Trophoblast cell (in vitro differentiated cells and primary cell): ENCODE measurements at regions not wholly inside any gene's neighbourhood (a gene's known extent, or its start where the extent isn't known, plus 50 kb on each side); places are given as distances from the start of the nearest gene placed in this dataset.

Experiments used
- DNase-seq, 2 donors: peaks; one replicate each; pipeline ENCODE4 v3.0.0-alpha.2; 2016
- H2AFZ ChIP-seq: 2 replicates; pipeline ENCODE4 v1.6.1; 2013; ENCODE audit warnings: low read length, moderate library complexity, mild to moderate bottlenecking; ENCODE audit not compliant: insufficient read depth, poor library complexity
- H2AK5ac ChIP-seq: 2 replicates; pipeline ENCODE4 v1.6.1; 2013; ENCODE audit warnings: mild to moderate bottlenecking, low read length
- H2BK120ac ChIP-seq: 2 replicates; pipeline ENCODE4 v1.6.1; 2013; ENCODE audit warnings: low read length, mild to moderate bottlenecking, moderate library complexity; ENCODE audit not compliant: insufficient read depth, poor library complexity
- H2BK12ac ChIP-seq: 2 replicates; pipeline ENCODE4 v1.6.1; 2013; ENCODE audit warnings: mild to moderate bottlenecking, low read length, moderate library complexity
- H2BK5ac ChIP-seq: 2 replicates; pipeline ENCODE4 v1.6.1; 2013; ENCODE audit warnings: low read length, low read depth, moderate library complexity, mild to moderate bottlenecking; ENCODE audit not compliant: poor library complexity
- H3K14ac ChIP-seq: 2 replicates; pipeline ENCODE4 v1.6.1; 2013; ENCODE audit warnings: mild to moderate bottlenecking, low read length
- H3K18ac ChIP-seq: 2 replicates; pipeline ENCODE4 v1.6.1; 2013; ENCODE audit warnings: mild to moderate bottlenecking, low read length
- H3K23ac ChIP-seq: 2 replicates; pipeline ENCODE4 v1.6.1; 2013; ENCODE audit warnings: low read length
- H3K27ac ChIP-seq: 2 replicates; pipeline ENCODE4 v1.5.1; 2013; ENCODE audit warnings: low read depth, mild to moderate bottlenecking, inconsistent platforms, low read length, moderate library complexity
- H3K27me3 ChIP-seq: 2 replicates; pipeline ENCODE4 v1.6.1; 2013; ENCODE audit warnings: inconsistent platforms, mild to moderate bottlenecking, low read length, moderate library complexity; ENCODE audit not compliant: insufficient read depth
- H3K36me3 ChIP-seq, 2 experiments: 1 replicate in 1 of 2; 2 replicates in 1 of 2; pipeline ENCODE4 v1.6.1; 2013; ENCODE audit warnings: low read length in 2 of 2, mild to moderate bottlenecking in 2 of 2, moderate library complexity in 1 of 2; ENCODE audit not compliant: insufficient read depth in 2 of 2, control insufficient read depth in 1 of 2
- H3K4ac ChIP-seq: 2 replicates; pipeline ENCODE4 v1.6.1; 2013; ENCODE audit warnings: low read depth, mild to moderate bottlenecking, low read length, moderate library complexity
- H3K4me1 ChIP-seq, 2 experiments: 1 replicate in 1 of 2; 2 replicates in 1 of 2; pipeline ENCODE4 v1.6.1; 2013; ENCODE audit warnings: low read length in 2 of 2, mild to moderate bottlenecking in 2 of 2, moderate library complexity in 1 of 2; ENCODE audit not compliant: insufficient read depth in 2 of 2, control insufficient read depth in 1 of 2
- H3K4me2 ChIP-seq: 2 replicates; pipeline ENCODE4 v1.6.1; 2013; ENCODE audit warnings: inconsistent platforms, mild to moderate bottlenecking, low read length, moderate library complexity
- H3K4me3 ChIP-seq: 2 replicates; pipeline ENCODE4 v1.5.1; 2013; ENCODE audit warnings: mild to moderate bottlenecking, low read depth, low read length, inconsistent platforms
- H3K79me1 ChIP-seq: one replicate; pipeline ENCODE4 v1.6.1; 2013; ENCODE audit warnings: low read length
- H3K79me2 ChIP-seq: 2 replicates; pipeline ENCODE4 v1.6.1; 2013; ENCODE audit warnings: low read length, mild to moderate bottlenecking; ENCODE audit not compliant: control insufficient read depth, insufficient read depth, poor library complexity
- H3K9ac ChIP-seq: 2 replicates; pipeline ENCODE4 v1.6.1; 2013; ENCODE audit warnings: mild to moderate bottlenecking, low read length
- H3K9me3 ChIP-seq: 2 replicates; pipeline ENCODE4 v1.6.1; 2013; ENCODE audit warnings: low read depth, mild to moderate bottlenecking, control low read depth, inconsistent platforms, low read length; ENCODE audit not compliant: insufficient read depth
- H4K12ac ChIP-seq: 2 replicates; pipeline ENCODE4 v1.6.1; 2013; ENCODE audit warnings: low read depth, mild to moderate bottlenecking, low read length, moderate library complexity
- H4K8ac ChIP-seq: 2 replicates; pipeline ENCODE4 v1.6.1; 2013; ENCODE audit warnings: low read depth, mild to moderate bottlenecking, low read length, moderate library complexity
- H4K91ac ChIP-seq: one replicate; pipeline ENCODE4 v1.6.1; 2013; ENCODE audit warnings: low read depth, mild to moderate bottlenecking, low read length, moderate library complexity
- WGBS: extraction: QIAGEN DNeasy Blood & Tissue Kit; methylation state at CpG from one replicate; pipeline ENCODE4 v1.1.7; 2013; ENCODE audit warnings: missing lambda C conversion rate; ENCODE audit not compliant: insufficient read length, insufficient coverage; ENCODE audit errors: extremely low coverage; 5-methylcytosine and 5-hydroxymethylcytosine counted together

- H3K79me1 ChIP-seq: no peaks in the 10 kb centered on the region
- no peak overlapping the region for H2AFZ ChIP-seq
- H4K8ac ChIP-seq: no peak overlapping the region
- H3K4me3 ChIP-seq: no peak overlapping the region
- H3K9ac ChIP-seq: no peak overlapping the region
- no peak overlapping the region for H2AK5ac ChIP-seq
- no peak overlapping the region for H3K14ac ChIP-seq
- H3K27ac ChIP-seq: no peak overlapping the region
- no peaks in the 10 kb centered on the region for H3K79me2 ChIP-seq
- no peak overlapping the region for H3K4me2 ChIP-seq
- H3K23ac ChIP-seq: no peak overlapping the region
- H3K9me3 ChIP-seq: no peaks in the 10 kb centered on the region
- no peak overlapping the region for H4K12ac ChIP-seq
- no peaks in the 10 kb centered on the region for H3K36me3 ChIP-seq
- H3K27me3 ChIP-seq: no peaks in the 10 kb centered on the region
- no peak overlapping the region for H2BK5ac ChIP-seq
- no peak overlapping the region for H2BK12ac ChIP-seq
- H3K18ac ChIP-seq: no peak overlapping the region
- H4K91ac ChIP-seq: no peak overlapping the region
- no peak for DNase-seq
- no CpG with 5 or more reads among the region's 5 CpGs for WGBS
- H2BK120ac ChIP-seq: no peak overlapping the region
- no peak overlapping the region for H3K4ac ChIP-seq
- no peaks in the 10 kb centered on the region for H3K4me1 ChIP-seq
Observed at GRCh38 chr2:67516362-67516761, 119.2 kb downstream of the ETAA1 start.

- Histone ChIP-seq H2BK5ac (no peak overlapping the region), H3K4me2 (no peak overlapping the region), H2BK12ac (no peak overlapping the region), H2AFZ (no peak overlapping the region), H3K14ac (no peak overlapping the region), H3K23ac (no peak overlapping the region), H3K36me3 (no peaks in the 10 kb centered on the region), H3K4me1 (no peaks in the 10 kb centered on the region), H3K9ac (no peak overlapping the region), H3K4ac (no peak overlapping the region), H3K27me3 (no peaks in the 10 kb centered on the region), H3K4me3 (no peak overlapping the region), H3K18ac (no peak overlapping the region), H3K79me1 (no peaks in the 10 kb centered on the region), H4K12ac (no peak overlapping the region), H4K91ac (no peak overlapping the region), H3K79me2 (no peaks in the 10 kb centered on the region), H4K8ac (no peak overlapping the region), H2BK120ac (no peak overlapping the region), H2AK5ac (no peak overlapping the region), H3K9me3 (no peaks in the 10 kb centered on the region), H3K27ac (no peak overlapping the region)
- no CpG with 5 or more reads among the region's 2 CpGs for WGBS
- no peak for DNase-seq
Observed at GRCh38 chr2:67516899-67517530, 119.9 kb downstream of the ETAA1 start.

GRCh38 chr2:67522148-67522547 is 125.0 kb downstream of the ETAA1 start:
- no peaks in the 10 kb centered on the region for H3K36me3 ChIP-seq
- DNase-seq: no peak
- H2BK5ac ChIP-seq: no peak overlapping the region
- H3K14ac ChIP-seq: no peak overlapping the region
- no peaks in the 10 kb centered on the region for H3K9me3 ChIP-seq
- H2AFZ ChIP-seq: no peak overlapping the region
- no peak overlapping the region for H3K9ac ChIP-seq
- no peaks in the 10 kb centered on the region for H3K4me1 ChIP-seq
- H3K79me2 ChIP-seq: no peaks in the 10 kb centered on the region
- H2BK12ac ChIP-seq: no peak overlapping the region
- H4K12ac ChIP-seq: no peak overlapping the region
- no peak overlapping the region for H3K23ac ChIP-seq
- H4K91ac ChIP-seq: no peak overlapping the region
- H3K27me3 ChIP-seq: no peaks in the 10 kb centered on the region
- H3K27ac ChIP-seq: no peak overlapping the region
- no CpG with 5 or more reads among the region's 1 CpG for WGBS
- H3K4ac ChIP-seq: no peak overlapping the region
- no peaks in the 10 kb centered on the region for H3K79me1 ChIP-seq
- H2BK120ac ChIP-seq: no peak overlapping the region
- H3K4me3 ChIP-seq: no peak overlapping the region
- no peak overlapping the region for H3K4me2 ChIP-seq
- no peak overlapping the region for H2AK5ac ChIP-seq
- H3K18ac ChIP-seq: no peak overlapping the region
- H4K8ac ChIP-seq: no peak overlapping the region

GRCh38 chr2:67524213-67524612 is 127.1 kb downstream of the ETAA1 start:
- H3K18ac ChIP-seq: no peak overlapping the region
- no peak overlapping the region for H3K14ac ChIP-seq
- no peak overlapping the region for H4K8ac ChIP-seq
- DNase-seq: no peak
- no peak overlapping the region for H3K4me2 ChIP-seq
- no peak overlapping the region for H3K4me3 ChIP-seq
- H3K9ac ChIP-seq: no peak overlapping the region
- no peak overlapping the region for H4K12ac ChIP-seq
- no peaks in the 10 kb centered on the region for H3K27me3 ChIP-seq
- H3K23ac ChIP-seq: no peak overlapping the region
- H3K4me1 ChIP-seq: peaks cover 0 to 5% of the 10 kb centered on the region in 2 experiments
- WGBS: no CpG with 5 or more reads among the region's 2 CpGs
- no peaks in the 10 kb centered on the region for H3K9me3 ChIP-seq
- H2BK5ac ChIP-seq: no peak overlapping the region
- no peak overlapping the region for H3K27ac ChIP-seq
- no peak overlapping the region for H3K4ac ChIP-seq
- H3K79me1 ChIP-seq: no peaks in the 10 kb centered on the region
- H3K79me2 ChIP-seq: no peaks in the 10 kb centered on the region
- H4K91ac ChIP-seq: no peak overlapping the region
- H2AK5ac ChIP-seq: no peak overlapping the region
- H3K36me3 ChIP-seq: peaks cover 0 to 2% of the 10 kb centered on the region in 2 experiments
- H2BK120ac ChIP-seq: no peak overlapping the region
- H2BK12ac ChIP-seq: no peak overlapping the region
- H2AFZ ChIP-seq: no peak overlapping the region
